ENCODE measurements at regions not wholly inside any gene's neighbourhood (a gene's known extent, or its start where the extent isn't known, plus 50 kb on each side); places are given as distances from the start of the nearest gene placed in this dataset.

DNA sequence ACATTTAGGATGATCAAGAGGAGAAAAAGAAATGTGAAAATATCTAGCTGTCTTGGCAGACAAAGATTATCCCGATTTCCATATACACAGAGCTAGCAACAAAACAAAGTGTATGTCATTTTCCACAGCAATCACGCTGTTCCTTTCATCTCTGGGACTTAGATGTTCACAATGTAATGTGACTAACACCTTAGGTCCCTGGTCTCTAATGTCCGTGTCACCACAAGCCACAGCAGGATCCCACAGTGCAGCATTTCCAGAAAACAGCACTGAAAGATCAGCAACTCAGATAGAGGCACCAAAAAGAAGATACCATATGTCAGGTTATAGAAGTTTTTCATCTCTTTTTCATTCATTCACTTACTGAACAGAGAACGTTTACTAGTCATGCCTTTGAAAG lies 118.0 kb upstream of the TNPO1 start:
- TF ChIP-seq, protein P1, sequence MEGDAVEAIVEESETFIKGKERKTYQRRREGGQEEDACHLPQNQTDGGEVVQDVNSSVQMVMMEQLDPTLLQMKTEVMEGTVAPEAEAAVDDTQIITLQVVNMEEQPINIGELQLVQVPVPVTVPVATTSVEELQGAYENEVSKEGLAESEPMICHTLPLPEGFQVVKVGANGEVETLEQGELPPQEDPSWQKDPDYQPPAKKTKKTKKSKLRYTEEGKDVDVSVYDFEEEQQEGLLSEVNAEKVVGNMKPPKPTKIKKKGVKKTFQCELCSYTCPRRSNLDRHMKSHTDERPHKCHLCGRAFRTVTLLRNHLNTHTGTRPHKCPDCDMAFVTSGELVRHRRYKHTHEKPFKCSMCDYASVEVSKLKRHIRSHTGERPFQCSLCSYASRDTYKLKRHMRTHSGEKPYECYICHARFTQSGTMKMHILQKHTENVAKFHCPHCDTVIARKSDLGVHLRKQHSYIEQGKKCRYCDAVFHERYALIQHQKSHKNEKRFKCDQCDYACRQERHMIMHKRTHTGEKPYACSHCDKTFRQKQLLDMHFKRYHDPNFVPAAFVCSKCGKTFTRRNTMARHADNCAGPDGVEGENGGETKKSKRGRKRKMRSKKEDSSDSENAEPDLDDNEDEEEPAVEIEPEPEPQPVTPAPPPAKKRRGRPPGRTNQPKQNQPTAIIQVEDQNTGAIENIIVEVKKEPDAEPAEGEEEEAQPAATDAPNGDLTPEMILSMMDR (IDR thresholded peaks at IDR 0.05), result no peak
- TF ChIP-seq POLR2AphosphoS5 (IDR thresholded peaks at IDR 0.05) (no peak), POLR2A (IDR thresholded peaks at IDR 0.05) (no peak), EP300 (IDR thresholded peaks at IDR 0.05) (no peak)

Measured in gastroesophageal sphincter (tissue), 3 donors.